SK-N-SH treated with all-trans-retinoic acid at 6 μM for 48 hours (cell line): ENCODE measurements at regions not wholly inside any gene's neighbourhood (a gene's known extent, or its start where the extent isn't known, plus 50 kb on each side); places are given as distances from the start of the nearest gene placed in this dataset.

Experiments
- ATAC-seq: fragments of 200-7000 bp; cut with Tn5 transposase; 3 replicates; pipeline ENCODE4 v1.9.1; 2020; ENCODE audit warnings: mild to moderate bottlenecking, moderate library complexity
- ARNTL ChIP-seq: fragments of 450-650 bp; formaldehyde crosslinking; IDR thresholded peaks from 2 replicates; pipeline ENCODE4 v1.5.0; 2020; ENCODE audit warnings: low read depth, mild to moderate bottlenecking, moderate library complexity, borderline replicate concordance
- BACH2 ChIP-seq: fragments of 250-450 bp; sonication (Bioruptor Pico); IDR thresholded peaks from 2 replicates; pipeline ENCODE4 v1.9.0; 2021; ENCODE audit warnings: mild to moderate bottlenecking, borderline replicate concordance
- CSDC2 ChIP-seq: fragments of 250-450 bp; sonication (Bioruptor Pico); IDR thresholded peaks from 2 replicates; pipeline ENCODE4 v1.5.0; 2020; ENCODE audit warnings: mild to moderate bottlenecking, moderate library complexity
- CSRNP3 ChIP-seq: fragments of 250-450 bp; sonication (Bioruptor Pico); IDR thresholded peaks from 2 replicates; pipeline ENCODE4 v1.5.1; 2021; ENCODE audit warnings: mild to moderate bottlenecking, moderate library complexity
- ESRRG ChIP-seq: fragments of 250-450 bp; sonication (Bioruptor Pico); IDR thresholded peaks from 2 replicates; pipeline ENCODE4 v1.6.1; 2021; ENCODE audit warnings: mild to moderate bottlenecking
- GLIS3 ChIP-seq: fragments of 250-450 bp; sonication (Bioruptor Pico); IDR thresholded peaks from 2 replicates; pipeline ENCODE4 v1.5.0; 2020; ENCODE audit warnings: mild to moderate bottlenecking, moderate library complexity
- ISL1 ChIP-seq: fragments of 250-450 bp; sonication (Bioruptor Pico); IDR thresholded peaks from 2 replicates; pipeline ENCODE4 v2.1.2; 2022; ENCODE audit warnings: mild to moderate bottlenecking, moderate library complexity
- OSR1 ChIP-seq: fragments of 250-450 bp; sonication (Bioruptor Pico); IDR thresholded peaks from 2 replicates; pipeline ENCODE4 v1.8.0; 2022; ENCODE audit warnings: moderate library complexity, mild to moderate bottlenecking, inconsistent platforms
- PATZ1 ChIP-seq: fragments of 250-450 bp; sonication (Bioruptor Pico); IDR thresholded peaks from 2 replicates; pipeline ENCODE4 v1.8.0; 2020; ENCODE audit warnings: mild to moderate bottlenecking, moderate library complexity, borderline replicate concordance
- PPARA ChIP-seq: fragments of 250-450 bp; sonication (Bioruptor Pico); IDR thresholded peaks from 2 replicates; pipeline ENCODE4 v1.5.0; 2020; ENCODE audit warnings: mild to moderate bottlenecking, borderline replicate concordance
- RARB ChIP-seq: fragments of 250-450 bp; sonication (Bioruptor Pico); IDR thresholded peaks from 2 replicates; pipeline ENCODE4 v1.8.0; 2021; ENCODE audit warnings: mild to moderate bottlenecking, moderate library complexity
- SNAI2 ChIP-seq: fragments of 250-450 bp; sonication (Bioruptor Pico); IDR thresholded peaks from 2 replicates; pipeline ENCODE4 v1.5.0; 2020; ENCODE audit warnings: mild to moderate bottlenecking, moderate library complexity
- TCF4 ChIP-seq: fragments of 250-450 bp; sonication (Bioruptor Pico); IDR thresholded peaks from 2 replicates; pipeline ENCODE4 v1.8.0; 2021; ENCODE audit warnings: mild to moderate bottlenecking, moderate library complexity, borderline replicate concordance
- TOX ChIP-seq: fragments of 250-450 bp; sonication (Bioruptor Pico); IDR thresholded peaks from 2 replicates; pipeline ENCODE4 v1.8.0; 2021; ENCODE audit warnings: mild to moderate bottlenecking, moderate library complexity, borderline replicate concordance
- ZC3H10 ChIP-seq: fragments of 250-450 bp; sonication (Bioruptor Pico); IDR thresholded peaks from 2 replicates; pipeline ENCODE4 v1.5.1; 2021; ENCODE audit warnings: mild to moderate bottlenecking, moderate library complexity
- ZFP3 ChIP-seq: fragments of 250-450 bp; sonication (Bioruptor Pico); IDR thresholded peaks from 2 replicates; pipeline ENCODE4 v1.5.0; 2020; ENCODE audit warnings: mild to moderate bottlenecking, moderate library complexity
- ZFP30 ChIP-seq: fragments of 450-650 bp; formaldehyde crosslinking; IDR thresholded peaks from 2 replicates; pipeline ENCODE4 v1.5.0; 2022; ENCODE audit warnings: mild to moderate bottlenecking, moderate library complexity
- ZNF70 ChIP-seq: fragments of 450-650 bp; formaldehyde crosslinking; IDR thresholded peaks from 2 replicates; pipeline ENCODE4 v1.5.0; 2020; ENCODE audit warnings: mild to moderate bottlenecking, moderate library complexity
- ZNF8 ChIP-seq: fragments of 450-650 bp; formaldehyde crosslinking; IDR thresholded peaks from 2 replicates; pipeline ENCODE4 v1.5.0; 2020; ENCODE audit warnings: mild to moderate bottlenecking, moderate library complexity
- TF ChIP-seq, protein P1 (sequence below): fragments of 250-450 bp; sonication (Bioruptor Pico); IDR thresholded peaks from 2 replicates; pipeline ENCODE4 v1.8.0; 2021; ENCODE audit warnings: low read depth, mild to moderate bottlenecking, moderate library complexity, borderline replicate concordance
- TF ChIP-seq, protein P2 (sequence below): fragments of 250-450 bp; sonication (Bioruptor Pico); IDR thresholded peaks from 2 replicates; pipeline ENCODE4 v1.5.1; 2020; ENCODE audit warnings: low read depth, mild to moderate bottlenecking, moderate library complexity
- TF ChIP-seq, protein P3 (sequence below): fragments of 250-450 bp; sonication (Bioruptor Pico); IDR thresholded peaks from 2 replicates; pipeline ENCODE4 v1.5.0; 2020; ENCODE audit warnings: mild to moderate bottlenecking, moderate library complexity

GRCh38 chr1:65025794-65026193, 59.4 kb upstream of the JAK1 start:
- ATAC-seq = no peak
- TF ChIP-seq PPARA (CRISPR knock-in tag) (no peak), RARB (CRISPR knock-in tag) (no peak), TOX (CRISPR knock-in tag) (no peak), ZFP3 (no peak), TCF4 (CRISPR knock-in tag) (no peak), OSR1 (CRISPR knock-in tag) (no peak), PATZ1 (no peak), CSRNP3 (CRISPR knock-in tag) (no peak), SNAI2 (CRISPR knock-in tag) (no peak), ZNF8 (CRISPR knock-in tag) (no peak), ZNF70 (CRISPR knock-in tag) (no peak), ESRRG (CRISPR knock-in tag) (no peak), ARNTL (no peak), ISL1 (no peak), GLIS3 (CRISPR knock-in tag) (no peak)
- TF ChIP-seq, protein P1, sequence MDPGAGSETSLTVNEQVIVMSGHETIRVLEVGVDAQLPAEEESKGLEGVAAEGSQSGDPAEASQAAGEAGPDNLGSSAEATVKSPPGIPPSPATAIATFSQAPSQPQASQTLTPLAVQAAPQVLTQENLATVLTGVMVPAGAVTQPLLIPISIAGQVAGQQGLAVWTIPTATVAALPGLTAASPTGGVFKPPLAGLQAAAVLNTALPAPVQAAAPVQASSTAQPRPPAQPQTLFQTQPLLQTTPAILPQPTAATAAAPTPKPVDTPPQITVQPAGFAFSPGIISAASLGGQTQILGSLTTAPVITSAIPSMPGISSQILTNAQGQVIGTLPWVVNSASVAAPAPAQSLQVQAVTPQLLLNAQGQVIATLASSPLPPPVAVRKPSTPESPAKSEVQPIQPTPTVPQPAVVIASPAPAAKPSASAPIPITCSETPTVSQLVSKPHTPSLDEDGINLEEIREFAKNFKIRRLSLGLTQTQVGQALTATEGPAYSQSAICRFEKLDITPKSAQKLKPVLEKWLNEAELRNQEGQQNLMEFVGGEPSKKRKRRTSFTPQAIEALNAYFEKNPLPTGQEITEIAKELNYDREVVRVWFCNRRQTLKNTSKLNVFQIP = no peak
- TF ChIP-seq, protein P2, sequence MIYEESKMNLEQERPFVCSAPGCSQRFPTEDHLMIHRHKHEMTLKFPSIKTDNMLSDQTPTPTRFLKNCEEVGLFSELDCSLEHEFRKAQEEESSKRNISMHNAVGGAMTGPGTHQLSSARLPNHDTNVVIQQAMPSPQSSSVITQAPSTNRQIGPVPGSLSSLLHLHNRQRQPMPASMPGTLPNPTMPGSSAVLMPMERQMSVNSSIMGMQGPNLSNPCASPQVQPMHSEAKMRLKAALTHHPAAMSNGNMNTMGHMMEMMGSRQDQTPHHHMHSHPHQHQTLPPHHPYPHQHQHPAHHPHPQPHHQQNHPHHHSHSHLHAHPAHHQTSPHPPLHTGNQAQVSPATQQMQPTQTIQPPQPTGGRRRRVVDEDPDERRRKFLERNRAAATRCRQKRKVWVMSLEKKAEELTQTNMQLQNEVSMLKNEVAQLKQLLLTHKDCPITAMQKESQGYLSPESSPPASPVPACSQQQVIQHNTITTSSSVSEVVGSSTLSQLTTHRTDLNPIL (CRISPR knock-in tag) = no peak
- TF ChIP-seq, protein P3, sequence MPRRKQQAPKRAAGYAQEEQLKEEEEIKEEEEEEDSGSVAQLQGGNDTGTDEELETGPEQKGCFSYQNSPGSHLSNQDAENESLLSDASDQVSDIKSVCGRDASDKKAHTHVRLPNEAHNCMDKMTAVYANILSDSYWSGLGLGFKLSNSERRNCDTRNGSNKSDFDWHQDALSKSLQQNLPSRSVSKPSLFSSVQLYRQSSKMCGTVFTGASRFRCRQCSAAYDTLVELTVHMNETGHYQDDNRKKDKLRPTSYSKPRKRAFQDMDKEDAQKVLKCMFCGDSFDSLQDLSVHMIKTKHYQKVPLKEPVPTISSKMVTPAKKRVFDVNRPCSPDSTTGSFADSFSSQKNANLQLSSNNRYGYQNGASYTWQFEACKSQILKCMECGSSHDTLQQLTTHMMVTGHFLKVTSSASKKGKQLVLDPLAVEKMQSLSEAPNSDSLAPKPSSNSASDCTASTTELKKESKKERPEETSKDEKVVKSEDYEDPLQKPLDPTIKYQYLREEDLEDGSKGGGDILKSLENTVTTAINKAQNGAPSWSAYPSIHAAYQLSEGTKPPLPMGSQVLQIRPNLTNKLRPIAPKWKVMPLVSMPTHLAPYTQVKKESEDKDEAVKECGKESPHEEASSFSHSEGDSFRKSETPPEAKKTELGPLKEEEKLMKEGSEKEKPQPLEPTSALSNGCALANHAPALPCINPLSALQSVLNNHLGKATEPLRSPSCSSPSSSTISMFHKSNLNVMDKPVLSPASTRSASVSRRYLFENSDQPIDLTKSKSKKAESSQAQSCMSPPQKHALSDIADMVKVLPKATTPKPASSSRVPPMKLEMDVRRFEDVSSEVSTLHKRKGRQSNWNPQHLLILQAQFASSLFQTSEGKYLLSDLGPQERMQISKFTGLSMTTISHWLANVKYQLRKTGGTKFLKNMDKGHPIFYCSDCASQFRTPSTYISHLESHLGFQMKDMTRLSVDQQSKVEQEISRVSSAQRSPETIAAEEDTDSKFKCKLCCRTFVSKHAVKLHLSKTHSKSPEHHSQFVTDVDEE = no peak

DNA sequence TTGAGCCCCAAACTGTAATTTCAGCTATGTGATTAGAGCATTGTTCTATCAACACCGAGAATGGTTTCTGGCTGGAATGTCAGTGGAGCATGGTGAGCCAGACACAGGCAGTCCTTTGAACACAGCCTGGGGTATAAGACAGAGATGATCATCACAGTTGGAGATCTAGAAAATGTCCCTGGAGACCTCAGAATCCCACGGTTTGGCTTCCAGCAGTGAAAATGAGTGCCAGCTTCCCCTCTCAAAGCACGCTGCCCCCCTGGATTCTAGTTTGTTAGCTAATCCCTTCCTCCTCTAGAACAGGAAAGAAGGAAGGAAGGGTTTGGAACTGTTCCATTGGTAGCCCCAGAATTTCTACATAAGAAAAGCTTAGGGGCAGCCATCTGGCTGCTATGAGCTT, 59.9 kb upstream of the JAK1 start:
- TF ChIP-seq CSRNP3 (CRISPR knock-in tag) = no peak
- no peak for TF ChIP-seq TOX (CRISPR knock-in tag)
- no peak for TF ChIP-seq CSDC2 (CRISPR knock-in tag)
- no peak for TF ChIP-seq BACH2
- no peak for TF ChIP-seq ZNF8 (CRISPR knock-in tag)
- TF ChIP-seq RARB (CRISPR knock-in tag) = no peak
- TF ChIP-seq PPARA (CRISPR knock-in tag) = no peak
- TF ChIP-seq ZFP3 = no peak
- TF ChIP-seq TCF4 (CRISPR knock-in tag) = no peak
- TF ChIP-seq SNAI2 (CRISPR knock-in tag) = no peak
- TF ChIP-seq ZC3H10 (CRISPR knock-in tag) = no peak
- TF ChIP-seq, protein P2 (CRISPR knock-in tag) = no peak
- TF ChIP-seq, protein P3 = no peak
- no peak for TF ChIP-seq ZFP30 (CRISPR knock-in tag)
- no peak for TF ChIP-seq ESRRG (CRISPR knock-in tag)
- no peak for ATAC-seq
